ENCODE measurements at regions not wholly inside any gene's neighbourhood (a gene's known extent, or its start where the extent isn't known, plus 50 kb on each side); places are given as distances from the start of the nearest gene placed in this dataset.

- no peaks in the 10 kb centered on the region for H3K36me3 ChIP-seq (ENCODE audit: control insufficient read depth in 4 of 4, insufficient read depth in 4 of 4, low read length in 3 of 4)
- no peaks in the 10 kb centered on the region for H3K9me3 ChIP-seq (ENCODE audit: control extremely low read depth in 1 of 5, control insufficient read depth in 4 of 5, insufficient read depth in 2 of 5, low read depth in 1 of 5, low read length in 4 of 5)
- no peaks in the 10 kb centered on the region for H3K27me3 ChIP-seq (replicated peaks in 2 of 5; ENCODE audit: control insufficient read depth in 4 of 5, insufficient read depth in 5 of 5, low read length in 4 of 5)
- H3K27ac ChIP-seq (ENCODE audit: insufficient read depth in 1 of 2, low read depth in 1 of 2, low read length in 2 of 2, poor library complexity in 1 of 2, severe bottlenecking in 2 of 2) = no peak overlapping the region
- 0% methylated on average over 1 of the region's 2 CpGs for WGBS (ENCODE audit: insufficient coverage)
- no peak overlapping the region for H3K4me3 ChIP-seq (ENCODE audit: control insufficient read depth in 1 of 7, extremely low read depth in 1 of 7, insufficient read depth in 4 of 7, low read depth in 2 of 7, low read length in 6 of 7)
- CTCF ChIA-PET = interaction anchor here (0.6 to 2.0 kb wide), 10 partner anchors 9 to 468 kb away, joined by 3 to 8 read pairs (median 4); no protein-coding TSS in a partner anchor
- peaks cover 0 to 28% (median 9%) of the 10 kb centered on the region in 4 experiments for H3K4me1 ChIP-seq (ENCODE audit: control extremely low read depth in 1 of 4, control insufficient read depth in 4 of 4, insufficient read depth in 4 of 4, low read length in 3 of 4)
- DNase-seq = peak; percentile 51 to 72 (median 68)
- POLR2A ChIA-PET = no interaction called here
Measured at GRCh38 chr21:24045775-24046215, 1561.5 kb downstream of the MRPL39 start.

GRCh38 chr21:24045373-24045772, 1561.9 kb downstream of the MRPL39 start:
- CTCF ChIA-PET = interaction anchor here (0.6 to 2.0 kb wide), 10 partner anchors 9 to 469 kb away, joined by 3 to 8 read pairs (median 4); no protein-coding TSS in a partner anchor

GRCh38 chr21:24042687-24043086, 1564.6 kb downstream of the MRPL39 start:
- ChIA-PET CTCF (no interaction called here), POLR2A (no interaction called here)
- H3K27ac ChIP-seq (ENCODE audit: insufficient read depth in 1 of 2, low read depth in 1 of 2, low read length in 2 of 2, poor library complexity in 1 of 2, severe bottlenecking in 2 of 2) = no peak overlapping the region
- WGBS (ENCODE audit: insufficient coverage) = no CpG with 5 or more reads among the region's 1 CpG
- peaks cover 0 to 12% (median 5%) of the 10 kb centered on the region in 4 experiments for H3K4me1 ChIP-seq (ENCODE audit: control extremely low read depth in 1 of 4, control insufficient read depth in 4 of 4, insufficient read depth in 4 of 4, low read length in 3 of 4)
- H3K36me3 ChIP-seq (ENCODE audit: control insufficient read depth in 4 of 4, insufficient read depth in 4 of 4, low read length in 3 of 4) = no peaks in the 10 kb centered on the region
- H3K27me3 ChIP-seq (replicated peaks in 2 of 5; ENCODE audit: control insufficient read depth in 4 of 5, insufficient read depth in 5 of 5, low read length in 4 of 5) = no peaks in the 10 kb centered on the region
- no peaks in the 10 kb centered on the region for H3K9me3 ChIP-seq (ENCODE audit: control extremely low read depth in 1 of 5, control insufficient read depth in 4 of 5, insufficient read depth in 2 of 5, low read depth in 1 of 5, low read length in 4 of 5)
- DNase-seq = no peak
- no peak overlapping the region for H3K4me3 ChIP-seq (ENCODE audit: control insufficient read depth in 1 of 7, extremely low read depth in 1 of 7, insufficient read depth in 4 of 7, low read depth in 2 of 7, low read length in 6 of 7)

More at GRCh38 chr21:24045373-24045772, 1561.9 kb downstream of the MRPL39 start:
- POLR2A ChIA-PET = no interaction called here
- H3K4me3 ChIP-seq (ENCODE audit: control insufficient read depth in 1 of 7, extremely low read depth in 1 of 7, insufficient read depth in 4 of 7, low read depth in 2 of 7, low read length in 6 of 7) = no peak overlapping the region
- WGBS (ENCODE audit: insufficient coverage) = 100% methylated on average over 1 of the region's 4 CpGs
- H3K36me3 ChIP-seq (ENCODE audit: control insufficient read depth in 4 of 4, insufficient read depth in 4 of 4, low read length in 3 of 4) = no peaks in the 10 kb centered on the region
- no peak for DNase-seq
- H3K4me1 ChIP-seq (ENCODE audit: control extremely low read depth in 1 of 4, control insufficient read depth in 4 of 4, insufficient read depth in 4 of 4, low read length in 3 of 4) = peaks cover 0 to 23% (median 8%) of the 10 kb centered on the region in 4 experiments
- no peaks in the 10 kb centered on the region for H3K27me3 ChIP-seq (replicated peaks in 2 of 5; ENCODE audit: control insufficient read depth in 4 of 5, insufficient read depth in 5 of 5, low read length in 4 of 5)
- no peak overlapping the region for H3K27ac ChIP-seq (ENCODE audit: insufficient read depth in 1 of 2, low read depth in 1 of 2, low read length in 2 of 2, poor library complexity in 1 of 2, severe bottlenecking in 2 of 2)
- H3K9me3 ChIP-seq (ENCODE audit: control extremely low read depth in 1 of 5, control insufficient read depth in 4 of 5, insufficient read depth in 2 of 5, low read depth in 1 of 5, low read length in 4 of 5) = no peaks in the 10 kb centered on the region

- POLR2A ChIA-PET = no interaction called here
- no peak overlapping the region for H3K4me3 ChIP-seq (ENCODE audit: control insufficient read depth in 1 of 7, extremely low read depth in 1 of 7, insufficient read depth in 4 of 7, low read depth in 2 of 7, low read length in 6 of 7)
- CTCF ChIA-PET = interaction anchor here (0.8 kb wide), 1 partner anchor 13 kb away, joined by 3 read pairs; no protein-coding TSS in a partner anchor
- H3K27ac ChIP-seq (ENCODE audit: insufficient read depth in 1 of 2, low read depth in 1 of 2, low read length in 2 of 2, poor library complexity in 1 of 2, severe bottlenecking in 2 of 2) = no peak overlapping the region
- H3K36me3 ChIP-seq (ENCODE audit: control insufficient read depth in 4 of 4, insufficient read depth in 4 of 4, low read length in 3 of 4) = no peaks in the 10 kb centered on the region
- H3K9me3 ChIP-seq (ENCODE audit: control extremely low read depth in 1 of 5, control insufficient read depth in 4 of 5, insufficient read depth in 2 of 5, low read depth in 1 of 5, low read length in 4 of 5) = peaks cover 0 to 11% (median 2%) of the 10 kb centered on the region in 5 experiments
- H3K27me3 ChIP-seq (replicated peaks in 2 of 5; ENCODE audit: control insufficient read depth in 4 of 5, insufficient read depth in 5 of 5, low read length in 4 of 5) = no peaks in the 10 kb centered on the region
- no peak for DNase-seq
- no peaks in the 10 kb centered on the region for H3K4me1 ChIP-seq (ENCODE audit: control extremely low read depth in 1 of 4, control insufficient read depth in 4 of 4, insufficient read depth in 4 of 4, low read length in 3 of 4)
- WGBS (ENCODE audit: insufficient coverage) = 40% methylated on average over 1 of the region's 2 CpGs
Measured at GRCh38 chr21:24032709-24033232, 1574.5 kb downstream of the MRPL39 start.

GRCh38 chr21:24027396-24027795, 1579.9 kb downstream of the MRPL39 start:
- peaks cover 0 to under 1% (median 0%) of the 10 kb centered on the region in 5 experiments for H3K9me3 ChIP-seq (ENCODE audit: control extremely low read depth in 1 of 5, control insufficient read depth in 4 of 5, insufficient read depth in 2 of 5, low read depth in 1 of 5, low read length in 4 of 5)
- POLR2A ChIA-PET = no interaction called here
- WGBS (ENCODE audit: insufficient coverage) = 11% methylated on average over 3 of the region's 4 CpGs

GRCh38 chr21:24025101-24025500, 1582.2 kb downstream of the MRPL39 start:
- Histone ChIP-seq H3K9me3 (ENCODE audit: control extremely low read depth in 1 of 5, control insufficient read depth in 4 of 5, insufficient read depth in 2 of 5, low read depth in 1 of 5, low read length in 4 of 5) (peaks cover 0 to 6% (median 4%) of the 10 kb centered on the region in 5 experiments), H3K4me3 (ENCODE audit: control insufficient read depth in 1 of 7, extremely low read depth in 1 of 7, insufficient read depth in 4 of 7, low read depth in 2 of 7, low read length in 6 of 7) (no peak overlapping the region), H3K27me3 (replicated peaks in 2 of 5; ENCODE audit: control insufficient read depth in 4 of 5, insufficient read depth in 5 of 5, low read length in 4 of 5) (no peaks in the 10 kb centered on the region), H3K36me3 (ENCODE audit: control insufficient read depth in 4 of 4, insufficient read depth in 4 of 4, low read length in 3 of 4) (no peaks in the 10 kb centered on the region), H3K27ac (ENCODE audit: insufficient read depth in 1 of 2, low read depth in 1 of 2, low read length in 2 of 2, poor library complexity in 1 of 2, severe bottlenecking in 2 of 2) (no peak overlapping the region), H3K4me1 (ENCODE audit: control extremely low read depth in 1 of 4, control insufficient read depth in 4 of 4, insufficient read depth in 4 of 4, low read length in 3 of 4) (no peaks in the 10 kb centered on the region)
- ChIA-PET POLR2A (no interaction called here), CTCF (interaction anchor here (0.7 to 1.3 kb wide), 3 partner anchors 12 to 106 kb away, joined by 3 to 5 read pairs (median 3); no protein-coding TSS in a partner anchor)
- DNase-seq = no peak
- WGBS (ENCODE audit: insufficient coverage) = no CpG with 5 or more reads among the region's 3 CpGs

More at GRCh38 chr21:24027396-24027795, 1579.9 kb downstream of the MRPL39 start:
- H3K36me3 ChIP-seq (ENCODE audit: control insufficient read depth in 4 of 4, insufficient read depth in 4 of 4, low read length in 3 of 4) = no peaks in the 10 kb centered on the region
- DNase-seq = no peak
- no peaks in the 10 kb centered on the region for H3K4me1 ChIP-seq (ENCODE audit: control extremely low read depth in 1 of 4, control insufficient read depth in 4 of 4, insufficient read depth in 4 of 4, low read length in 3 of 4)
- H3K27me3 ChIP-seq (replicated peaks in 2 of 5; ENCODE audit: control insufficient read depth in 4 of 5, insufficient read depth in 5 of 5, low read length in 4 of 5) = no peaks in the 10 kb centered on the region
- H3K4me3 ChIP-seq (ENCODE audit: control insufficient read depth in 1 of 7, extremely low read depth in 1 of 7, insufficient read depth in 4 of 7, low read depth in 2 of 7, low read length in 6 of 7) = no peak overlapping the region
- CTCF ChIA-PET = interaction anchor here (1.3 kb wide), 1 partner anchor 173 kb away, joined by 4 read pairs; no protein-coding TSS in a partner anchor
- H3K27ac ChIP-seq (ENCODE audit: insufficient read depth in 1 of 2, low read depth in 1 of 2, low read length in 2 of 2, poor library complexity in 1 of 2, severe bottlenecking in 2 of 2) = no peak overlapping the region

- Histone ChIP-seq H3K27ac (ENCODE audit: insufficient read depth in 1 of 2, low read depth in 1 of 2, low read length in 2 of 2, poor library complexity in 1 of 2, severe bottlenecking in 2 of 2) (no peak overlapping the region), H3K9me3 (ENCODE audit: control extremely low read depth in 1 of 5, control insufficient read depth in 4 of 5, insufficient read depth in 2 of 5, low read depth in 1 of 5, low read length in 4 of 5) (peaks cover 0 to 10% (median 6%) of the 10 kb centered on the region in 5 experiments), H3K4me3 (ENCODE audit: control insufficient read depth in 1 of 7, extremely low read depth in 1 of 7, insufficient read depth in 4 of 7, low read depth in 2 of 7, low read length in 6 of 7) (no peak overlapping the region), H3K27me3 (replicated peaks in 2 of 5; ENCODE audit: control insufficient read depth in 4 of 5, insufficient read depth in 5 of 5, low read length in 4 of 5) (no peaks in the 10 kb centered on the region), H3K36me3 (ENCODE audit: control insufficient read depth in 4 of 4, insufficient read depth in 4 of 4, low read length in 3 of 4) (no peaks in the 10 kb centered on the region), H3K4me1 (ENCODE audit: control extremely low read depth in 1 of 4, control insufficient read depth in 4 of 4, insufficient read depth in 4 of 4, low read length in 3 of 4) (no peaks in the 10 kb centered on the region)
- DNase-seq = no peak
- WGBS (ENCODE audit: insufficient coverage) = 100% methylated on average over 1 of the region's 1 CpG
- ChIA-PET POLR2A (no interaction called here), CTCF (interaction anchor here (0.6 to 1.2 kb wide), 2 partner anchors 9 to 11 kb away, joined by 3 read pairs; no protein-coding TSS in a partner anchor)
Measured at GRCh38 chr21:24023936-24024335, 1583.3 kb downstream of the MRPL39 start.
